Bronchial epithelial cell (primary cell): ENCODE measurements at regions not wholly inside any gene's neighbourhood (a gene's known extent, or its start where the extent isn't known, plus 50 kb on each side); places are given as distances from the start of the nearest gene placed in this dataset.

Experiments
- DNase-seq: peaks from one replicate; pipeline ENCODE4 v3.0.0-alpha.2; 2010; ENCODE audit warnings: low read depth
- FAIRE-seq: peaks from 2 replicates; lab custom pipeline; 2011; peaks lifted over from hg19 to GRCh38; lab: Jason Lieb, UNC
- H3K27me3 ChIP-seq: 2 replicates; pipeline ENCODE4 v1.5.1; 2011; ENCODE audit warnings: low read length; ENCODE audit not compliant: control insufficient read depth, insufficient read depth
- H3K36me3 ChIP-seq: 2 replicates; pipeline ENCODE4 v1.5.1; 2011; ENCODE audit warnings: low read length; ENCODE audit not compliant: control insufficient read depth, insufficient read depth
- H3K4me3 ChIP-seq: 2 replicates; pipeline ENCODE4 v1.5.1; 2011; ENCODE audit warnings: mild to moderate bottlenecking, low read depth, low read length, control low read depth
- TF ChIP-seq, protein P1 (sequence below): IDR thresholded peaks from 2 replicates; pipeline ENCODE4 v1.5.1; 2011; ENCODE audit warnings: mild to moderate bottlenecking, moderate library complexity, low read length, control low read depth, inconsistent platforms; ENCODE audit not compliant: insufficient read depth, severe bottlenecking

DNA sequence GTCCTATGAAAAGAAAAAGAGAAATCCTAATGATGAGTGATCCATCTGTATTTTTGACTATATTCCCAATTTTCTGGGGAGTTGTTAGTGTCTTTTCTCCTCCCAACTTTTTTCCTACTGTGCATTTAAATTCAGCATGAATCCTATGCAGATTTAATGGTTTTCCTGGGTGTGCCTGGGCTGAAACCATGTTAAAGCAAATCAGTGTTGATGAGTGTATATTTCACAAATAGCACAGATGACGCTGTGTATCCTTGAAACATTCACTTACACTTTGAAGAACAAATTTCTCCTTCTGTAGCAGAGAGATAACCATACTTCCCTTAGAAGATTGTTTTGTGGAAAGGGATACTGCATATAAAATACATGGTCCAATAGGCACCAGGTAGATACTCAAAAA lies 114.3 kb downstream of the TRIB2 start:
- FAIRE-seq, result no peak
- H3K36me3 ChIP-seq, result no peaks in the 10 kb centered on the region
- no peak for DNase-seq
- H3K4me3 ChIP-seq, result no peak overlapping the region
- H3K27me3 ChIP-seq, result no peaks in the 10 kb centered on the region
- TF ChIP-seq, protein P1, sequence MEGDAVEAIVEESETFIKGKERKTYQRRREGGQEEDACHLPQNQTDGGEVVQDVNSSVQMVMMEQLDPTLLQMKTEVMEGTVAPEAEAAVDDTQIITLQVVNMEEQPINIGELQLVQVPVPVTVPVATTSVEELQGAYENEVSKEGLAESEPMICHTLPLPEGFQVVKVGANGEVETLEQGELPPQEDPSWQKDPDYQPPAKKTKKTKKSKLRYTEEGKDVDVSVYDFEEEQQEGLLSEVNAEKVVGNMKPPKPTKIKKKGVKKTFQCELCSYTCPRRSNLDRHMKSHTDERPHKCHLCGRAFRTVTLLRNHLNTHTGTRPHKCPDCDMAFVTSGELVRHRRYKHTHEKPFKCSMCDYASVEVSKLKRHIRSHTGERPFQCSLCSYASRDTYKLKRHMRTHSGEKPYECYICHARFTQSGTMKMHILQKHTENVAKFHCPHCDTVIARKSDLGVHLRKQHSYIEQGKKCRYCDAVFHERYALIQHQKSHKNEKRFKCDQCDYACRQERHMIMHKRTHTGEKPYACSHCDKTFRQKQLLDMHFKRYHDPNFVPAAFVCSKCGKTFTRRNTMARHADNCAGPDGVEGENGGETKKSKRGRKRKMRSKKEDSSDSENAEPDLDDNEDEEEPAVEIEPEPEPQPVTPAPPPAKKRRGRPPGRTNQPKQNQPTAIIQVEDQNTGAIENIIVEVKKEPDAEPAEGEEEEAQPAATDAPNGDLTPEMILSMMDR, result no peak

DNA sequence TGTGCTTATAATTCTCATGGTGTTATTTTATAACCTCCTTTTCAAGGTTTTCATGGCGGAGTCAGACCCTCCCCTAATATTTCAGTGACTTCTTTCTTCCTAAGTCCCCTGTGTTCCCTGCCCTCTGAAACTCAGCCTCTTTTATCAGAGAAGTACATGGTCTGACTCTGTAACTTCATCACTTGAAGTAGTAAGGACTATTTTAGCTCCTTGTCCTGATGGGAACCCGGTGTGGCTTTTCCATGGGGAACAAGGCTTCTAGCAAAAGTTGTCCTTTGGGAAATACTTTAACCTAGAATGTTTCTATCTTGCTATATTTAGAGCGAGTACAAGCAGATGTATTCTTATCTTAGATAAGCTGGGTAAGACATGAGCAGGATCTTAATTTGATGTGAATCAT lies 117.5 kb downstream of the TRIB2 start:
- TF ChIP-seq, protein P1, result no peak
- Histone ChIP-seq H3K27me3 (no peaks in the 10 kb centered on the region), H3K4me3 (no peak overlapping the region), H3K36me3 (no peaks in the 10 kb centered on the region)
- DNase-seq (no peak), FAIRE-seq (no peak)

DNA sequence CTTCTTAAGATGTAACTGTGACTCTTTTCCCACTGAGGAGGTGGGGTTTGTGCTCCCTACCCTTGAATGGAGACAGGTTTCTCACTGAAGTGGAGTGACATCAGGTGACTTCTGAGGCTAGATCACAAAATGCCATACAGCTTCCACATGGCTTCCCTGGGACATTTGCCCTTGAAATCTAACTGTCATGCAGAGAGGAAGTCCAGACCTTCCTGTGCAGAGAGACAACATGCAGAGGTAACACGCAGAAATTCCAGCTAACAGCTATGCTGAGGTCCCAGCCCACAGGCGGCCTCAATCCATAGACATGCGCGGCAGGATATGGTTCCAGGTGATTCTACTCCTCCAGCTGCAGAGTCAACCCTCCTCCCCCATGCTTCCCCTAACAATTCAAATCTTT lies 119.0 kb downstream of the TRIB2 start:
- DNase-seq (no peak), FAIRE-seq (no peak)
- TF ChIP-seq, protein P1, result no peak

DNA sequence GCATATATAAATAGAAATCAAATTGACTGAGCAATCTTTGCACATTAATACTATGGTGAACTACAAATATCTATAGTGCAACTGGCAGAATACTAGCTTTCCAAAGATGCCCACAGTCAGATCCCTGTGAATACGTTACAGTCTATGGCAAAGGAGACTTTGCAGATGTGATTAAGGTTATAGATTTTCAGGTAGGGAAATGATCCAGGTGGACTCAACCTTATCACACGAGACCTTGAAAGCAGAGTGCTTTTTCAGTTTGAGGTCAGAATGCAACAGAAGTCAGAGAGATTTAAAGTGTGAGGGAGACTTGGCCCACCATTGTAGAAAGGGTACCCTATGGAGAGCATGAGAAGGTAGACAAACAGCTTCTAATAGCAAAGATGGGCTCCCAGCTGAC lies 122.6 kb downstream of the TRIB2 start:
- DNase-seq (no peak), FAIRE-seq (no peak)
- Histone ChIP-seq H3K36me3 (no peaks in the 10 kb centered on the region), H3K4me3 (no peak overlapping the region), H3K27me3 (no peaks in the 10 kb centered on the region)
- TF ChIP-seq, protein P1, result no peak

More for the DNA sequence above, 119.0 kb downstream of the TRIB2 start:
- Histone ChIP-seq H3K36me3 (no peaks in the 10 kb centered on the region), H3K27me3 (no peaks in the 10 kb centered on the region), H3K4me3 (no peak overlapping the region)

DNA sequence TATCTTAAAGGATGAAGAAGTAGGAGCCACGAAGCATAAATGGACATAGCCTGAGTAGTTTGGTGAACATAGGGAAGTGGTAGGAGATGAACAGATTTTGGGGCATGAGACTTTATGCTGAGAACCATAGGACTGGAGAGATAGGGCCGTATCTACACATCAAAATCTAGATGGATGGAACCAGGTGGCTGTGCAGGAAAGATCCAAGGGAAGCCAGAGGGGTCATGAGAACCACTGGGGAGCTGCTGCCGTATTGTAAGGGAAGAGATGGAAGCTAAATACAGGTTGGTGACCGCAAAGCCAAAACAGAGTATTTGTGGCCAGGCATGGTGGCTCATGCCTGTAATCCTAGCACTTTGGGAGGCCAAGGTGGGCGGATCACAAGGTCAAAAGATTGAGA lies 124.3 kb downstream of the TRIB2 start:
- Histone ChIP-seq H3K27me3 (no peaks in the 10 kb centered on the region), H3K36me3 (no peaks in the 10 kb centered on the region), H3K4me3 (no peak overlapping the region)
- TF ChIP-seq, protein P1, result no peak
- no peak for DNase-seq
- FAIRE-seq, result no peak

DNA sequence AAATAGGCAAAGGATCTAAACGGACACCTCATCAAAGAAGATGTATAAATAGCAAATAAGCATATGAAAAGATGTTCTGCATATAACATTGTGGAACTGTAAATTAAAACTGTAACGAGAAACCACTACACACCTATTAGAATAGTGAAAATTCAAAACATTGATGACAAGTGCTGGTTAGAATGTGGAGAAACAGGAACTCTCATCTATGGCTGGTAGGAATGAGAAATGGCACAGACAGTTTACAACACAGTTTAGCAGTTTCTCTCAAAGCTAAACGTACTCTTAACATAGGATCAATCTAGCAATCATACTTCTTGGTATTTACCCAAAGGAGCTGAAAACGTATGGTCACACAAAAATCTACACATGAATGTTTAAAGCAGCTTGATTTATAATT lies 126.2 kb downstream of the TRIB2 start:
- TF ChIP-seq, protein P1, result no peak
- Histone ChIP-seq H3K27me3 (no peaks in the 10 kb centered on the region), H3K4me3 (no peak overlapping the region), H3K36me3 (no peaks in the 10 kb centered on the region)
- DNase-seq (peak; percentile 70), FAIRE-seq (no peak)
